SK-N-SH (cell line): ENCODE measurements at regions not wholly inside any gene's neighbourhood (a gene's known extent, or its start where the extent isn't known, plus 50 kb on each side); places are given as distances from the start of the nearest gene placed in this dataset.

Source experiments
- CTCF ChIP-seq: fragments of 200-600 bp; sonication (generic); IDR thresholded peaks from 2 replicates; pipeline ENCODE4 v1.6.1; 2017; ENCODE audit warnings: antibody characterized with exemption, mild to moderate bottlenecking, moderate library complexity
- EZH2phosphoT487 ChIP-seq: fragments of 200-600 bp; sonication (generic); IDR thresholded peaks from 2 replicates; pipeline ENCODE4 v1.6.1; 2017; ENCODE audit warnings: low read depth, mixed run types, mild to moderate bottlenecking, antibody characterized with exemption, moderate library complexity, borderline replicate concordance
- GABPA ChIP-seq: IDR thresholded peaks from 2 replicates; pipeline ENCODE4 v1.4.0; 2012; ENCODE audit warnings: low read depth, mild to moderate bottlenecking
- POLR2AphosphoS5 ChIP-seq: IDR thresholded peaks from 2 replicates; pipeline ENCODE4 v1.6.1; 2012; ENCODE audit warnings: low read depth, low read length
- RAD21 ChIP-seq: IDR thresholded peaks from 2 replicates; pipeline ENCODE4 v1.6.1; 2012; ENCODE audit warnings: mild to moderate bottlenecking, low read length
- RFX5 ChIP-seq: IDR thresholded peaks from 2 replicates; pipeline ENCODE4 v1.6.1; 2012; ENCODE audit warnings: mild to moderate bottlenecking, improper control_type of control experiment, low read length
- TAF1 ChIP-seq: IDR thresholded peaks from 2 replicates; pipeline ENCODE4 v1.6.1; 2012; ENCODE audit warnings: low read depth, mild to moderate bottlenecking, low read length, moderate library complexity, borderline replicate concordance

- TF ChIP-seq EZH2phosphoT487 (no peak), RFX5 (no peak), GABPA (no peak), RAD21 (no peak), CTCF (no peak), POLR2AphosphoS5 (no peak), TAF1 (no peak)
Measured at GRCh38 chr9:85469041-85469440, 272.7 kb downstream of the AGTPBP1 start.
